ENCODE measurements at regions not wholly inside any gene's neighbourhood (a gene's known extent, or its start where the extent isn't known, plus 50 kb on each side); places are given as distances from the start of the nearest gene placed in this dataset.

DNA sequence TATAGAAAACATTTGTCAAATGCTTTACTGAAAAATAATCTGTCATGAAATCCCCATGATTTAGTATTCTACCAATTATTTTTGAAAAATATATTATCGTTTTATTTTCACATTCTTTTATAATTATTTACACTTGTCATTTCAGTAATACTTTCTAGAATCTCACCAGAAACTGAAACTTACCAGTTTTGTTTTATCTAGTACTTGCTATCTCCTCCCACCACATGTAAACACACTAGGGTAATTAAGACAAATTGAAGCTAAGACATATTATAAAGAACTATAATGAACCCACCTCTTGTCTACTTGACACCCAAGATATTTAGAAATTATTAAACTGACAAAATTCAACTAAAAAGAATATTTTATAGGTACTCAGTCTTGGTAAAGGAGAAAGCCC, 51.5 kb upstream of the GRM3 start:
- no peak overlapping the region for H3K4me3 ChIP-seq (ENCODE audit: low read depth in 1 of 2, low read length in 1 of 2)
- H3K27ac ChIP-seq = no peak overlapping the region
- H3K4me1 ChIP-seq (ENCODE audit: control insufficient read depth in 1 of 2, insufficient read depth in 1 of 2, low read depth in 1 of 2, low read length in 1 of 2) = no peaks in the 10 kb centered on the region
- no peaks in the 10 kb centered on the region for H3K36me3 ChIP-seq
- TF ChIP-seq, protein P1, sequence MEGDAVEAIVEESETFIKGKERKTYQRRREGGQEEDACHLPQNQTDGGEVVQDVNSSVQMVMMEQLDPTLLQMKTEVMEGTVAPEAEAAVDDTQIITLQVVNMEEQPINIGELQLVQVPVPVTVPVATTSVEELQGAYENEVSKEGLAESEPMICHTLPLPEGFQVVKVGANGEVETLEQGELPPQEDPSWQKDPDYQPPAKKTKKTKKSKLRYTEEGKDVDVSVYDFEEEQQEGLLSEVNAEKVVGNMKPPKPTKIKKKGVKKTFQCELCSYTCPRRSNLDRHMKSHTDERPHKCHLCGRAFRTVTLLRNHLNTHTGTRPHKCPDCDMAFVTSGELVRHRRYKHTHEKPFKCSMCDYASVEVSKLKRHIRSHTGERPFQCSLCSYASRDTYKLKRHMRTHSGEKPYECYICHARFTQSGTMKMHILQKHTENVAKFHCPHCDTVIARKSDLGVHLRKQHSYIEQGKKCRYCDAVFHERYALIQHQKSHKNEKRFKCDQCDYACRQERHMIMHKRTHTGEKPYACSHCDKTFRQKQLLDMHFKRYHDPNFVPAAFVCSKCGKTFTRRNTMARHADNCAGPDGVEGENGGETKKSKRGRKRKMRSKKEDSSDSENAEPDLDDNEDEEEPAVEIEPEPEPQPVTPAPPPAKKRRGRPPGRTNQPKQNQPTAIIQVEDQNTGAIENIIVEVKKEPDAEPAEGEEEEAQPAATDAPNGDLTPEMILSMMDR (IDR thresholded peaks at IDR 0.05) = no peak
- no peaks in the 10 kb centered on the region for H3K9me3 ChIP-seq
- no peaks in the 10 kb centered on the region for H3K27me3 ChIP-seq

DNA sequence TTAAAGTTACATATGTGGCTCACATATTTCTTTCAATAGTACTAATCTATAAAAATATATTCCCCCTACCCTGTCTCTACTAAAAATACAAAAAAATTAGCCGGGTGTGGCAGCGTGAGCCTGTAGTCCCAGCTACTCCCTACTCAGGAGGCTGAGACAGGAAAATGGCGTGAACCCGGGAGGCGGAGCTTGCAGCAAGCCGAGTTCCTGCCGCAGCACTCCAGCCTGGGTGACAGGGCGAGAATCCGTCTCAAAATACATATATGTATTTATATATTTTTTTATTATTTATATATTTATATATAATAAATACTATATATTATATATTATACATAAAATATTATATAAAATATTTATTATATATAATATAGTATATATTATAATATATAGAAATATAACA, 69.7 kb upstream of the GRM3 start:
- Histone ChIP-seq H3K36me3 (no peaks in the 10 kb centered on the region), H3K27ac (no peak overlapping the region), H3K9me3 (no peaks in the 10 kb centered on the region), H3K4me3 (ENCODE audit: low read depth in 1 of 2, low read length in 1 of 2) (no peak overlapping the region), H3K27me3 (no peaks in the 10 kb centered on the region), H3K4me1 (ENCODE audit: control insufficient read depth in 1 of 2, insufficient read depth in 1 of 2, low read depth in 1 of 2, low read length in 1 of 2) (no peaks in the 10 kb centered on the region)
- TF ChIP-seq, protein P1 (IDR thresholded peaks at IDR 0.05) = no peak

DNA sequence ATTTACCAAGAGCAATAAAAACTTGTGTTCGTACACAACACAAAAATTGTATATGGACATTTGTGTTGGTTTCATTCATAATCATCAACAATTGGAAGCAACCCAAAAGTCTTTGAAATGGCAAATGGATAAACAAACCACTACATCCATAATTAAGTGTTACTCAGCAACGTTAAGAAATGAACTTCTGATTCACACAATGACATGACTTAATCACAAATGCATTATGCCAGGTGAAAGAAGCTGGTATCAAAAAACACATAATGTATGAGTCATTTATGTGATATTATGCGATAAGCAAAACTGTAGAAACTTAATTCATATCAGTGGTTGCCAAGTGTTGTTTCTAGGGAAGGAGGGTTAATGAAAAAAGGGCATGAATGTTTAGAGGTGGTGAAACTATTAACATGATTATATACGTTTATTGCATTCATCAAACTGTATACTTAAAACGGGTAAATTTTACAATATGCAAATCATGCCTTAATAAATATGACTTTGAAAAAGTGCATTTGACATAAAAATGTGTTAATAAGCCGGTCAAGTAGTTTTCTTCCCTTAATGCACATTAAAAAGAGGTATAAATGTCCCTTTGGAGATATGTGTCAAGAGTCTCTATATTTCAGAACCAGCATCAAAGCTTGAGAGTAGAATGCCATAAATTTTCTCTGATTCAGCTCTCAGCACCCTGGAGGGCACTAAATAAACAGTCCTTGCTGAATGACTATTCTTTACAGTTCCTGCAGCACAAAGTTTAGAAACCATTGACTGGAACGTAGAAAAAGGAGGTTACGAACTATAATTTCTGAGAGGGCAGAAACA, 84.8 kb upstream of the GRM3 start:
- no peak overlapping the region for H3K27ac ChIP-seq
- no peaks in the 10 kb centered on the region for H3K4me1 ChIP-seq (ENCODE audit: control insufficient read depth in 1 of 2, insufficient read depth in 1 of 2, low read depth in 1 of 2, low read length in 1 of 2)
- no peaks in the 10 kb centered on the region for H3K27me3 ChIP-seq
- H3K9me3 ChIP-seq = no peaks in the 10 kb centered on the region
- TF ChIP-seq, protein P1 (IDR thresholded peaks at IDR 0.05) = no peak
- H3K4me3 ChIP-seq (ENCODE audit: low read depth in 1 of 2, low read length in 1 of 2) = no peak overlapping the region
- H3K36me3 ChIP-seq = no peaks in the 10 kb centered on the region

DNA sequence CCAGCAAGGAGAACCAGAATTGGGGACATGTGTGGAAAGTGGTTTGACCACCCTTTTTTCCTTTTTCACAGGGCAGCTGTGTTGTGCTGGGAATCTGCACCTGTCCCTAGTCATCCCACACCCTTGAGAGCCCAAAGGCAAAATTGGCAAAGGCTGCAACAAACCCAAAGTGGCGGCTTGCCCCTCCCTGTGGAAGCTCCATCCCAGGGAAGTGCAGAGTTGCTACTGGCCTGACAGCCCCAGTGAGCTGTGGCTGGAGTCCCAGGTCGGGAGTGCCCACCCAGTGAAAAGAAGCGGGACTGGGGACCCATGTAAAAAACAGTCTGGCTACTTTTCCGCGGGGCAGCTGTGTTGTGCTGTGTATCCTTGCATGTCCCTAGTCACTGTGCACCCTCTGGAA, 109.1 kb upstream of the GRM3 start:
- H3K4me3 ChIP-seq (ENCODE audit: low read depth in 1 of 2, low read length in 1 of 2) = no peak overlapping the region
- H3K27ac ChIP-seq = no peak overlapping the region
- H3K27me3 ChIP-seq = no peaks in the 10 kb centered on the region
- no peaks in the 10 kb centered on the region for H3K36me3 ChIP-seq
- TF ChIP-seq, protein P1 (IDR thresholded peaks at IDR 0.05) = no peak
- no peaks in the 10 kb centered on the region for H3K4me1 ChIP-seq (ENCODE audit: control insufficient read depth in 1 of 2, insufficient read depth in 1 of 2, low read depth in 1 of 2, low read length in 1 of 2)
- no peaks in the 10 kb centered on the region for H3K9me3 ChIP-seq

DNA sequence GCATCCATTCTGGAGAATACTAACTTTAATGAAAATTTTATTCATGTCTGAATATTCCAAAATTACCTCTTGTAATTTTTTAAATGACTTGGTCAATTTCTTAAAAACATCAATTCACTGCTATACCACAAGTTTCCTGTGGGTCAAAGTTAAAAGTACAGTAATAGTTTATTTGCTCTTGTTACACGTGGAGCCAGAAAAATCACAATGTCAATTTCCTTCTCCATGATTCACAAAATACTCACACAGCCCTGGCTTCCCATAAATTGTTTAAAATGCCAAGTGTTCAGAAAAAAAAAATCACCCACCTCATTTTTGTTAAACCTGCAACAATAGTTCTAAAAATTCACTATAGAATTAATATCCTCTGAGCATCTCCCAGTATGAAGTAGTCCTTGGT, 139.5 kb upstream of the GRM3 start:
- TF ChIP-seq, protein P1 (IDR thresholded peaks at IDR 0.05) = no peak
- Histone ChIP-seq H3K36me3 (no peaks in the 10 kb centered on the region), H3K4me3 (ENCODE audit: low read depth in 1 of 2, low read length in 1 of 2) (no peak overlapping the region), H3K27ac (no peak overlapping the region), H3K9me3 (no peaks in the 10 kb centered on the region), H3K4me1 (ENCODE audit: control insufficient read depth in 1 of 2, insufficient read depth in 1 of 2, low read depth in 1 of 2, low read length in 1 of 2) (no peaks in the 10 kb centered on the region), H3K27me3 (no peaks in the 10 kb centered on the region)

Data from neutrophil (primary cell).